CD4-positive, alpha-beta T cell treated with Interferon alpha-2 for 1 hour (primary cell): ENCODE measurements at regions not wholly inside any gene's neighbourhood (a gene's known extent, or its start where the extent isn't known, plus 50 kb on each side); places are given as distances from the start of the nearest gene placed in this dataset.

Experiments
- DNase-seq, 2 donors: peaks; one replicate each; pipeline ENCODE4 v3.0.0-alpha.2; 2020 to 2022

DNA sequence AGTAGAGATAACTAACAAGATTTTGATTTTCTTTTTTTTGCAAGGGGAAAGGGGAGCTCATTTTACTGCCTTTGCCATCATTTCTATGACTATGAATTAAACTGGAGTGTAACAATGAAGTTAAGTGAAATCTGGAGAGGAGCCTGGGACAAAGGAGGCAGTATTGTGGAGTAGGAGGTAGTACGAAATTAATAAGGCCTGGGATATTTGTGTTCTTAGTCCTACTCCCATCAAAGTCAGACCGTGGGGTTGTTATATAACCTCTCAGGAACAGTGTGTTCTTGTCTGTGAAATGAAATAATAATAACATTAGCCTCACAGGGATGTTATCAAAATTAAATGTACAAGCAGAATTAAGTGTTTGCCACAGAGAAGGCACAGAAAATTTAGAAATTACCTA, 204.3 kb upstream of the EMCN start:
- DNase-seq: no peak

- no peak for DNase-seq
These were observed 203.7 kb upstream of the EMCN start for GRCh38 chr4:100721490-100721889.

DNA sequence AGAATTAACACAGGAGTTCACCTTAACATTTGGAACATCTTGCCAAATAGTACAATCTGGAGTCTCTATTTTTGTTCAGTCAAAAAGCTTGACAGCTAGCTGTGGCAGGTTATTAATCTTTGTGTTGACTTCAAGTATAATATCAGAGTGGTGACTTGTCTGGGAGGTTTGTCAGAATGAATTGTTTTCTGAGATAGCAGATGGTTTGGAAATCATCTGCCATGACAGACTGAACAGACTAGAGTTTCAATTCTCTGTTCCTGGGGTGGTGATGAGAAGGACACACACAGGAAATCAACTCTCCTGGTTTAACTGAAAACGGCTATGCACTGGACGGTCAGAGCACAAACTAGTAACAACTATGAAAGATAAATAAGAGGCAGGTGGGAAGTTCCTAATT, 203.3 kb upstream of the EMCN start:
- no peak for DNase-seq

DNA sequence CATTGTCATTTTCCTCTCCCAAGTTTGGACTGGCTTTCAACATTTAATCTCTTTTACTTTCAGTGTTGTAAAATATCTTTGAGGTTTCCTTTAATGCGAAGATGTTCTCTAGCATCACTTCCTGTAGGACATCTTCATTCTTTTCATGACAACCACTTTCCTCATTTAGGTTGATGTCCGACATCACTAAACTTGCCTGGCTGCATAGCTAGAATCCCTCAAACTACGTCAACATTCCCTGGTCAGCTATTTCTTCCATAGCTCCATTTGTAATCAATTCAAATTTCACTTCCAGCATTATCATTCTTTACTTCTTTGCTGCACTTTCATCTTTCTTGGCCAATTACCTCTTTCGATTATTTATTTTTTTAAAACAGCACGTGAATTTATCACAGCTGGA, 198.6 kb upstream of the EMCN start:
- DNase-seq: no peak

GRCh38 chr4:100708776-100709175, 191.0 kb upstream of the EMCN start:
- DNase-seq: no peak

GRCh38 chr4:100707786-100708185, 190.0 kb upstream of the EMCN start:
- no peak for DNase-seq

GRCh38 chr4:100696531-100696930, 178.7 kb upstream of the EMCN start:
- no peak for DNase-seq

DNA sequence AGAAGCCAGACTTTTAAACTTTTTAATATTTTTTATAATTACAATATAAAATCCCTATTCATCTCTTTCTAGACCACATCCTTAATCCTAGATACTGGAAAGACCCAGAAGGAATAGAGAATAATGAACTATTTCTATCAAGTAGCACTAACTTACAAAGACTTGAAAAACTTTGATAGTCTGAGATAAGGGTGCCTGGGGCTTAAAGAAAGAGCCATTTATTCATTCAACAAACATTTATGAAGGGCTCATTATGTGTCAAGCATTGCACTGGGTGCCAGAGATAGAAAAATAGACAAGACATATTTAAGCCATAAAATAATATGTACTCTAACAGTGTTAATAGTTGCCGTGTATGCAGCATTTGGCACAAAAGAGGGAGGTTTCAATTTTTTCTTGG, 178.0 kb upstream of the EMCN start:
- DNase-seq: no peak

GRCh38 chr4:100695039-100695654, 177.3 kb upstream of the EMCN start:
- no peak for DNase-seq

- DNase-seq: no peak
These were observed 176.6 kb upstream of the EMCN start for GRCh38 chr4:100694467-100694866.

GRCh38 chr4:100690812-100691211, 173.0 kb upstream of the EMCN start:
- DNase-seq: no peak

DNA sequence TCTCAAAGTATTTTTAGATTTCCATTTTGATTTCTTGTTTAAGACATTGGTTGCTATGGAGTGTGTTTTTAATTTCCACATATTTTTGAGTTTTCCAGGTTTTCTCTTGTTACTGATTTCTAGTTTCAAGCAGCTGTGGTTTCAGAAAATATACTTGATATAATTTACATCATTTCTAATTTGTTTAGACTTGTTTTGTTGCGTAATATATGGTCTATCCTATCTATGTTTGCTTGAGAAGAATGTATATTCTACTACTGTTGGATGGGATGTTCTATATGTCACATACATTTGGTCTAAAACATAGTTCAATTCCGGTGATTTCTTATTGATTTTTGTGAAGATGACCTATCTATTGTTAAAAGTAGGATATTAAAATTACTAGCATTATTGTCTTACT, 170.5 kb upstream of the EMCN start:
- no peak for DNase-seq

DNA sequence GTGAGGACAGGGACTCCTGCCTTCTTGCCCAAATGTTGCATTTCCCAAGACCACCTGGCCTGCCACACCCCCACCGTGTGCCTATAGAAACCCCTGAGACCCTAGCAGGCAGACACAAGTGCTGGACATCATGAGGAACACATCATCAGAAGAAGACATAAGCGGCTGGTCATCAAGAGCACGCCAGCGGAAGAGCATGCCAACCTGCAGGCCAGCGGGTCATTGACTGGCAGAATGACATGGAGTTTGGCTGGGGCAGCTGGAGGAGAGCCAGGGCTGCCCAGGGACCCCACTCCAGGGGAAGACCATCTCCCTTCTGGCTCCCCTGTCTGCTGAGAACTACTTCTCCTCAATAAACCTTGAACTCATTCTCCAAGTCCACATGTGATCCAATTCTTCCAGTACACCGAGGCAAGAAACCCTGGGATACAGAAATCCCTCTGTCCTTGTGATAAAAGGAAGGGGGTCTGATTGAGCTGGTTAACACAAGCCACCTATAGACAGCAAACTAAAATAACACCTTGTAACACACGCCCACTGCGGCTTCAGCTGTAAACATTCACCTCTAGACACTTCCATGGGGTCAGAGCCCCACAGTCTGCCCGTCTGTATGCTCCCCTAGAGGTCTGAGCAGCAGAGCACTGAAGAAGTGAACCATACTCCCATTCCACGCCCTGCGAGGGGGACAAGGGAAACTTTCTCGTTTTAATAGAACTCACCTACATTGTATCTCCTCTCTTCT, 164.8 kb upstream of the EMCN start:
- no peak for DNase-seq

DNA sequence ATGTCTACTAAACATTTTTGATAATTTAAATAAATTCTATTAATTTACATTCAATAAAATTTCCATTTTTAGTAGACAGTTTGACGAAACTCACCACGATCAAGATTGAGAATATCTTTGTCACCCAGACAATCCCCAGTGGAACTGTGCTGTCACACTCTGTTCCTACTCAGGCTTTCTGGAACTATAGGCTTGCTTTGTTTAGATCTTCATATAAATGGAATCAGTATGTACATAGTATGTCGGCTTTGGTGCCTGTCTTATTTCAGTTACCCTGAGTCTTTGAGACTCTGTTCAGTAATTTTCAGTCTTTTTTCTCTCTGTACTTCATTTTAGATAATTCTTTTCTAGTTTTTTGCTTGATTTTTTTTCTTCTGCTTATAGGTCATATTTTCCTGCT, 163.5 kb upstream of the EMCN start:
- no peak for DNase-seq

DNA sequence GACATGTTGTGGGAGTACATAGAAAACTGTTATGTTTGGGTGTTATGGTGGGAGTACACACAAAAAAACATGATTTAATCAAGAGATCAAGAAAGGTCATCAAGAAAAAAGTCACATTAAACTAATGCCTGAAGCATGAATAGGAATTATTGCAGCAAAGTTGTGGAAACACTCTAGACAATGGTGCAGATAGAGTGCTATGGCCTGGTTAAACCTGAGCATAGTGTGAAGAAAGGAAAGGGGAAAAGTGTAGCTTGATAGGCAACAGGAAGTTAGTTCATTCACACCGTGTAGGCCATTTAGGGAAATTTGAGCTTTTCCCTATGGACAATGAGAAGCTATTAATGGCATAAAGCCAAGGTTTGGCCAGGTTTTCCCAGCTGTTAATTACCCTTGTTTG, 162.1 kb upstream of the EMCN start:
- no peak for DNase-seq

DNA sequence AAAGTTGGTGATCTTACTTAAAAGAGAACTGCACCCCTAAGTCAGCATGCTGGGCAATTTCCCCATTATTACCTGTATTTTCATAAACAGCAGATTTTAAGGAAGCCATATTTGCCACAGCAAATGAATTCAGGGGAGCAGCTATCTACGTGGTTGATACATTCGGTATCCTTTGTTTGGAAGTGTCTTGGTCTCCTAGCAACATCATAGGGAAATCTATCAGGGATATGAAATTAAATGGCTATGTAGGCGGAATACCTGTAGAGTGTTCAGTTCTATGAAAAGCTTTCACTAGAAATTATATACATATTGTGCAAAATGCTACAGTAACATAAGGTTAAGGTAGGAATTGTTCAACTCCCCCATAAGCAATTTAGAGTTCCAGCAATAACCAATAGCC, 157.2 kb upstream of the EMCN start:
- no peak for DNase-seq

DNA sequence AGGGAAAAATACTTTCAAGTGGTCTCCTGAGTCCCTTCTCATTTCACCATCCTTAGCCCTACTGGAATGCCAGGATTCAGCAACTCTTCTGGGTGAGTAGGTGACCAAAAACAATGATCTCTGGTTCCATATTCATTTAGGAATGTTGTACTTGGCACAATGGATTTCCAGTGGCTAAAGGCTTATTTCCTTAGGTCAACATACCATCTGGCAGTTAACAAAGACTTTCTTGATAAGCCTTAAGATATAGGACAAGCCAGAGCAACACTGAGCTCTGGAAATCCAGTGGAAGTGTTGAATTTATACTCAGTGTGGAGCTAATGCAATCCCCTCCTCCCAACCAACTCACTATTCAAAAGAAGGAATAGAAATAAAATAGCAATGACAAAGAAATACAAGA, 139.4 kb upstream of the EMCN start:
- no peak for DNase-seq

GRCh38 chr4:100651499-100652175, 133.8 kb upstream of the EMCN start:
- no peak for DNase-seq

DNA sequence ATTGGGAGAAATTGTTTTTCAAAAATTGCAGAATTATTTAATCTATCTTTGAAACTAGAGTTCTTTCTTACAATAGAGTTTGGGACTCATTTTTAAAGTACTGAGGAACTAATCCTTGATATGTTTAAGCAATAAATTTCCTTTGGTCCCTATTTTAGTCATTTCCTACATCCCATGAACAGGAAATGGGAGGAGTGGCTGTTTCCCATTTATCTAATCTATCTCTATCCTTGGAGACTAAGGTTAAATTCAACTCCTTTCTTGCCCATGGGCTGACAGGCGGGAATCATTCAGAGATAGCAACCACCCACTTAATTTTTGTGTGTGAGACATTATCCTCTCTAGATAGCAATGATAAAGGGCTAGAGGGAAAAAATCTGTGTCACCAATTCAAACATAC, 131.6 kb upstream of the EMCN start:
- DNase-seq: no peak

DNA sequence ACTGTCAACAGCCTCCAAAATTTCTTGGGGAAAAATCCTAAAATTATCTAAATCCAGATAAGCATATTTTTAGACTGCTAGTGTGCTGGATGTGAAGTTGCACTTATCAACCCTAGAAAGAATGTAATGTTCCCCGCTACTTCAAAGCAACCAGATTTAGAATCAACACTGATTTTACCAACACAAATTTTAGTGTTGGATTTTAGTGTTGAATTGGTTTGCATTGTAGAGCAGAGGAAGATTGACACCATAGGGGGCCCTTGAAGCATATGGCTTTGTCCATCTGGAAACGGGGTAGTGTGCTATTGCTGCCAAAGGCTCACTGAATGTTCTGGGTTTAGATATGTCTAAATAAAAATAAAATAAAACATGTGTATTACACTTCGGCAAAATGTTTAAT, 126.3 kb upstream of the EMCN start:
- DNase-seq: no peak

DNA sequence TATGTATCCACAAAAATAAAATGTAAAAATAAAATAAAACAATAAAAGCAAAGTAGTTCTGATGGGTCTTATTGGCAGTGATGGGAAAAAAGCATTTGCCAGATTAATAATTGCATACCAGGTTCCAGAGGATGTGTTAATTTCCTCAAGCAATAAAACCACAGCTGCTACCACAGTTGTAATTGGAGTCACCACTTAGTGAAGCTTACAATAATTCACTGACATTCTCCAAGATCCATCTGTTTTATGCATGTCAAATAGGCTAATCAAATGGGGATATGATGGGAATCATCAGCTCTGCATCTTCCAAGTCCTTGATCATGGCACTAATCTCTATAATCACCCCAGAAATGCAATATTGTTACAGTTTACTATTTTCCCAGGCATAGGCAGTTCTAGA, 123.5 kb upstream of the EMCN start:
- DNase-seq: no peak

DNA sequence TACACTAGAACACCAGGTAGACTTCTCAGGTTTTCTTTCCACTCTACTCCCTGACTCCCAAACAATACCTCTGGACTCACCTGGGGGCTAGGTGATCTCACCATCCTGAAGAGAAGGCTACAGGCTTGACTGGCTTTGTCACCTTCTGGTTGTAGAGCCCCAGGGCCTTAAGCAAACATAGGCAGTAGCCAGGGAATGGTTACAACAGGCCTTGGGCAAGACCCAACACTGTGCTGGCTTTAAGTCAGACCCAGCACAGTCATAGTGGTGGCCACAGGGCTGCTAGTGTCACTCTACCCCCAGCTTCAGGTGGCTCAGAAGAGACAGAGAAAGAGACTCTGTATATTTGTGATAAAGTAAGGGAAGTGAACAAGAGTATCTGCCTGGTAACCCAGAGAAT, 118.1 kb upstream of the EMCN start:
- no peak for DNase-seq

- no peak for DNase-seq
These were observed 115.4 kb upstream of the EMCN start for GRCh38 chr4:100633269-100633668.

DNA sequence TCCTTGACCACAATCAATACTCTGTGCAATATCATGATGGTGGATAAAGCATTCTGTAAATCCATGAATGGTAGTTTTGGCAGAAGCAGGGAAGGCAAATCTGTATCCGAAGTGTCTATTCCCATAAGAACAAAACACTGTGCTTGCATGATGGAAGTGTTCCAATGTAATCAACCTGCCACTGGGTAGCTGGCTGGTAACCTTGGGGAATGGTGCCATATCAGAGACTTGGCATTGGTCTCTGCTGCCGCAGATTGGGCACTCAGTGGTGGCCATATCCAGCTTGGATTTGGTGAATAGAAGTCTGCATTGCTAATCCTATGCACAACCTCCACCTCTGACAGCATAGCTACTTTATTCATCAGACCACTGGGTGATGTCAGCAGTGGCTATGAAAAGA, 114.3 kb upstream of the EMCN start:
- no peak for DNase-seq
